ENCODE measurements at regions not wholly inside any gene's neighbourhood (a gene's known extent, or its start where the extent isn't known, plus 50 kb on each side); places are given as distances from the start of the nearest gene placed in this dataset.

GRCh38 chr13:40197936-40198595 lies 468.4 kb downstream of the FOXO1 start:
- DNase-seq, result no peak

DNA sequence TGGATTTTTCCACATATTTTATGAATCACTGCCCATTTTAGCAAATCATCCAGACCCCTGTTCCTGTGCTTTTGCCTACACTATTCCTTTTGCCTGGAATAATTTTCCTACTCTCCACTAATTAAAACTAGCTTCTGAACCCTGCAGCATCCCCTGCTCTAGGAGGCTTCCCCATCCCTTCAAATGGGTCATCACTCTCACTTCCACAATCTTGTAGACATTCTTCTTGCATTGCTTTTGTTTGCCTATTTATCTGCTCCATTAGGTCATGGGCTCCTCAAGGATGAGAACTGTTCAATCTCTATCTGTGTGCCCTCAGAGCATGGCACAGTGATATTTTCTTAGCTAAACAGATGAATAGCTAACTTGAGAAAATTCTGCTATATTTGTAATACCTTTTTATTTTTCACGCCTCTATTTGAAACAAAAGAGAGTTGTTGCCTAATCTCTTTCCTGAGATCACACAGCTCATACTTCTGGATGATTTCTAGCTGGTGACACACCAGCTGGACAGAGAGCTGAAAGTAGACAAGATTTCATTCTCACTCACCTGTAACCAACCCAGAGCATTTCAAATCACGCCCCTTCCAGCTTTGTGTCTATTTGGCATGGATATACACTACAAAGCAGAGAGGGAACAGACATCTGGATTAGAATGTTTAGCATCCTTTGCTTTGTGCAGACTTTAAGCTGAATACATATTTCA lies 466.0 kb downstream of the FOXO1 start:
- no peak for DNase-seq

DNA sequence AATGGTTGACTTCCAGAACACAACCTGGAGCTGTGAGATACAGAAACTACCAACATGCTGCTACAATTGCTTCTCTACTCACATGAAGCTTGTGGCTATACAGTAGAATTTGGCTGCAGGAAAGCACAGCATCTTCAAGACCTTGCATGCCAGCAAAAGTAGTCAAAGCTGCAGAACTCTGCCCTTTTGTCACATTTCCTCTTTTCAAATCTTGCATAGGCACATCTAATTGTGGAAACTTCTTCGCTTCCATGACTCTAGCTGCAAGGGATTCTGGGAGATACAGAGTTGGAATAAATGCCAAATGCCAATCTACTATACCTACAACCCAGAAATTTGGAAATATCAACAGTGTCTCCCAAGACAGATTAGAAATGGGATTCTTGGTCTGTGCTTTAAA lies 462.2 kb downstream of the FOXO1 start:
- no peak for DNase-seq

DNA sequence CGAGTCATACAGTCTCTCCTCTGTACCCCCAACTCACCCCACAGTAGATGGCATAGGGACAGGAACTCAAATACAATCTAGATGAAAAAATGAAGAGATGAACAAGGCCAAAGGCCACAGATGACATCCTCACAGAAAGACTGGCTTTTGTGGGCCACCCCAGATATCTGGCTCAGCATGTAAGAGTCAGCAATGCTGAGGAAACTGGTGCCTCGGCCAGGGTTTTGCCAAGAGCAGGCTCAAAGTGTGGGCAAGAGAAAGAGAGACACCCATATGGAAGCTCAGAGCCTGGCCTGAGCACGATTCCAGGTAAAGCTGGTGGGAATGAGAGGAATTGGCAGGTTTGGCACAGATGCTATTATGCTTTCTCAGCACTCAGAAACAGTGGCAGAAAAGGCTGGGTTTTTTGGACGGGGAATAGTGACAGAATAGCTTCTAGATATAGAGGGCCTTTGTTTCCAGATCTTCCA lies 460.6 kb downstream of the FOXO1 start:
- no peak for DNase-seq

DNA sequence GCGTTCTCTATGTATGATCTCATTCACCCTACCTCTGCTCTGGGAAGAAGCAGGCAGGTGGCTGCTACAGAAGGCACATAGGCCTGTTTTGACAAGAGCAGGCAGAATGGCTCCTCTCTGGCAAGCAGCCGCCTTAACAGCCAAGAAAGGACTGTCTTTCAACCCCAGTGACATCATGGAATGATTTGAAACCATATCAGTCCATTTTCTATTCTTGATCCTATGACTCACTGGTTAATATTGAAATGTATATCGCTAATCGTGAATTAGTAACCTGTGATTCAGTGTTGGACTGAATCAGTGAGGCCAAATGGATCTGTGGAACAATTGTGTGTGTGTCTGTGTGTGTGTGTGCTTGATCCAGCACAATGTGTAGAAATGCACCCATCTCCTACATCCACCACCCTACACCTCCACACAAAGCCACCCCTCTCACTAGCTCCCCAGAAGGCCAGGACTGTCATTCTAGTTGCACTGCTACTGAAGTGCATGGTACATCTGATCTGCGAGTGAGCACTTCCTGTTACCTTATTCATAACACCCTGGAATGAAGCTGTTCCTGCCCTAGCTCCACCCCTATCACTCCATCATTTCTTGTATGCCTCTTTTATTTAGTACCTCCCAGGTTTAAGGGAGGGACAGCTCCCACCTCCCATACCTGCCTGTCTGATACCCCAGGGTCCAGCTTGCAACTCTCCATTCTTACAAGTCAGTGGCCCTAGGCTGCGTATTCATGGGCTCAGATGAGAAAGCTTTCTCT lies 460.0 kb downstream of the FOXO1 start:
- peak; percentile 36 for DNase-seq

GRCh38 chr13:40207001-40207478 lies 459.4 kb downstream of the FOXO1 start:
- no peak for DNase-seq

DNA sequence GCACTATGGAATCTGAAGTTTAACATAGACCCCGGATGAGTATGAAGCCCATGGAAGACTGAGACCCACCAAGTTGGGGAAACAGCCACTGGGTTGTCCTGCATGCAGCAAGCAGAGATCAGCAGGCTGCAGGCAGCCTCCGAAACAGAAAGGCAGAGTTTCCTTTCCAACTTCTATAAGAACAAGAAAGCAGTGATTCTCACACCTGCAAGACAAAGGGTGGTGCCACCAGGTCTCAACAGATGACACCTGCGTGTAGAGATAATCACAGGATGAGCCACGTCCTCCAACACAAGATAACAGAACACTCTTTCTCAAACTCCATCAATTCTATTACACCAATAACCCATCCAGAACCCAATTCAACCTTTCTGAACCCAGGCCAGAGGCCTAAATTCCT lies 457.9 kb downstream of the FOXO1 start:
- DNase-seq, result no peak

DNA sequence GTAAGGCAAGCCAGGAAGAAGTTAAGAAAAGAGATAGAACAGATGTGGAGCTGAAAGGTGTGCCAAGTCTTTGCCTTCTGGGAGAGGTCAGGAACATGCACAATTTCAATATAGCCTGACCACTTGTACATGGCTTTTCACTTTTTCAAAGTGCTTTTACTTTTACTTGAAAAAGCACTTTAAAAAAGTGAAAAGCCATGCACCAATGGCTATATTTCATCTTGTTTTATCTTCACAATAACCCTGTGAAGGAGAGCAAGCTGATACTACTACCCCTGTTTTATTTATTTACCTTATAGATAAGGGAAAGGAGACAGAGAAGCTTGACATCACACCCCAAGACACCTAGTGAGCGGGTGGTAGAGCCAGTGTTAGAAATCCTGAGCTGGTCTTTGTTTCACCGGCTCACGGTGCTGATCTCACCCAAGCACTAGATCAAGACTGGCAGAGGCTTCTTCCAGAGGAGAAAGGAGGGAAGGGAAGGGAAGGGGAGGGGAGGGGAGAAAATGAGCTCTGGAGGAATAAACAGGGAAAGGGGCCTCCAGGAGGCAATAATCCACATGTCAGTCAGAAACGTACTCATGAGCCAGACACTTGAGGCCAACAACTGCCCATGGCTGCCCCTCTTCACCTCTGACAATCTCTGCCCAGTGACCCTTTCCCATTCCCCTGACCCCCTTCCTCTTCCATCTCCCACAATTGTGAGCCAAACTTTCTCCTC lies 455.4 kb downstream of the FOXO1 start:
- DNase-seq, result no peak

- no peak for DNase-seq
These were observed 454.9 kb downstream of the FOXO1 start for GRCh38 chr13:40211586-40211968.

GRCh38 chr13:40213779-40214178 lies 452.7 kb downstream of the FOXO1 start:
- DNase-seq, result no peak

- no peak for DNase-seq
These were observed 451.1 kb downstream of the FOXO1 start for GRCh38 chr13:40215311-40215710.

DNA sequence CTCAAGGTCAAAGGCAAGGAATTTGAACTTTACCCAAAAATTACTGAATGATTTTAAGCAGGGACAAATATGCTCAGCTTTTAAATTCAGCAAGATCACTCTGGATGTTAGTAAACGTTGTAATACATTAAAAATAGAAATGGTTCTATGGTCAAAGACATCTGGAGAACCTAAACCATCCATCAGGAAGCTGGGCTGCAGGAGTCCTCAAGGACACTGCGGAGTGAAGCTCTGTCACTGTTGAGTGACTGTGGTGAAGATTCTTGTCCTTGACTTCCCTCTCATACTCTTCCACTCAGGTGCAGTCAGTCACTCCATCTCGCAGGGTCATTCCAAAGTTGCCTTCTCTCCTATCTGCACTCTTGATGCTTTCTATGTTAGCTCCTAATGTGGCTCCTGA lies 450.7 kb downstream of the FOXO1 start:
- DNase-seq, result no peak

GRCh38 chr13:40217675-40218074 lies 448.8 kb downstream of the FOXO1 start:
- DNase-seq, result no peak

DNA sequence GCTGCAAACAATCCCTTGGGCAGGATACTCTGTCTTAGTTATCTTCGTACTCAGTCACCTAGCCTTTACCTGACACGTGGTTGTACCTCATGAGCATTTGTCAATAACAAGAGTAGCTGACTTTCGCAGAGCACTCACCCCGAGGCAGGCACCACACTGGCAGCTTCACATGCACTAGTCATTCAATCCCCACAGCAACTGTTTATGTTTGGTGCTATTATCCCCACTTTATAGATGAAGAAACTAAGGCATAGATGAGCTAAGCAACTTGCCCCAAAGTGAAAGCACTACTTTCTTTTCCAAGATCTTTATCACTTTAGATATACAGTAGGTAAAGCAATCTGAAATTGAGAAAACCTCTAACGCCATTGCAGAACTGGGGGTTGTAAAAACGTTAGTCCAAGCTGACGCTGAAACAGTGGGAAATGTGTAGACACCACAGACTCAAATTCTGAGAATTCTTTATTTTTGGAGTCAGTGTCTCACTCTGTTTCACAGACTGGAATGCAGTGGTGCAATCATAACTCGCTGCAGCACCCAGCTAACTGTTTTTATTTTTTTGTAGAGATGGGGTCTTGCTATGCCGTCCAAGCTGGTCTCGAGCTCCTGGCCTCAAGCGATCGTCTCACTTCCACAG lies 446.0 kb downstream of the FOXO1 start:
- no peak for DNase-seq

GRCh38 chr13:40221131-40221459 lies 445.3 kb downstream of the FOXO1 start:
- no peak for DNase-seq

- DNase-seq, result peak; percentile 24
These were observed 444.8 kb downstream of the FOXO1 start for GRCh38 chr13:40221460-40222201.

DNA sequence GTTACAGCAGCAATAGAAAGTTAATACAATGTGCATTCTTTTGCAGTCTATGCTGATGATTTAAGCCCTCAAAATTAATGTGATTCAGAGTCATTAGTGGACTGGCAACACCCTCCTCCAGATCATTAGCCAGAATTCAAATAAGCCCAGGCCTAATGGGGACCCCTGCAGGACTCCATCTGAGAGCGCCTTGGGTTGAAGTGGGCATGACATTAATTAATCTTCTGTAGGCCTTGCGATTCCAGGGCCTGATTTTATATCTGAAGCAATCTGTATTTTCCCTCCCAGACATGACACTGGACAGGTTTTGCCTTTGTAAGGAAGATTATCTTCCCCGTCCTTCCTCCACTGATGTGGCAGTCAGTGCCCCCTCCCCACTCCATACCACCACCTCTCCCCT lies 442.9 kb downstream of the FOXO1 start:
- DNase-seq, result no peak

DNA sequence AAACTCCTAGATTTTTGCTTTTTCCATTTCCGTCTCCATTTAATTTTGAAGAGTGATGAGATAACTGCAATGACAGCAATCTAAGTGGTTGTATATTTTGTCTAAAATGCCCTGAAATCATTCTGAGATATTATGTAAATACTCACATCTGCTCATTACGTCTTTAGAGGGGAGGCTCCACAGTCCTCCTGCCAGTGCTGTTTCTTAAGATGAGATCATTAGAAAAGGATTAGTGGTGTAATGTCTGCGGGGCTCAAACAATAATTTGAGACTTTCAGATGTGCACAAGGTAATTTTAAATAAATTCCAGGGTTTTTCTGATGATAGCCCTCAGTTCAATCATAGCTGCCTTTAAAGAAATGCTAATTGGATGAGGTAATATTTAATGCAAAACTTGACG lies 437.9 kb downstream of the FOXO1 start:
- no peak for DNase-seq

- no peak for DNase-seq
These were observed 437.5 kb downstream of the FOXO1 start for GRCh38 chr13:40228990-40229389.

DNA sequence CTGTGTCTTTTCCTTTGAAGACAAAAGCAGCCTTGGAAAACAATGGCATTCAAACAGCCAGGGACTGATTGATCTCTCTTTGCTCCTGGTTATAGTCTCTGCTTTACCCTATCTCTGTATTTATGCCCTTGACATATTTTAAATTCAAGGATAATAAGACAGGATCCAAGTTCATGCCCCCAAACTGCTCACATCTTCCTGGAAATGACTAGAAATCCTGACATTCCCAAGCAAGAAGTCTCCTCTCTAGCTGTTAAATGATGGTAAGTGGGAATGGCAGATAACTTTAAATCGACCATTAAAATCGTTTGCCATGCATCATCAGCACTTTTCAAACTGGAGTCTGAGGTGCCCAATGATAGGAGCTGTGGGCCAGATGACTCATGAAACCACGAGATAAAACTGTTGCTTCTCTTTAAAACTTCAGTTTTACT lies 435.6 kb downstream of the FOXO1 start:
- DNase-seq, result no peak

DNA sequence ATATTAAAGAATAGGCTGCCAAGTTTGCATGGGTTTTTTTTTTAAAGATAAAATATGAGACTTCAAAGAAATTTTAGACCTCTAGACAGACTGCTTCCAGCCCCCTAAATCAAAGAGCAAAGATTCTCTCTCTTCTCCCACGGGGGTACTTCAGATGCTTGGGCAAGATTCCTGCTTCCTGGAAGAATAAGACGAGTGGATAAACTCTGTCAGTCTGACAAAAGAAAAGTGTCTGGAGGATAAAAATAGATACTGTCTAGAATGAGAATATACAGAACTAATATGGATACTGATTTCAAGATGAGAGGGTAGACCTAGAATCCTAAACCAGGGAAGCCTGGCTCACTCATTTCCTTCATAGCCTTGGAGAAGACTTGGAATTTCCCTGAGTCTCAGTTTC lies 435.1 kb downstream of the FOXO1 start:
- no peak for DNase-seq

GRCh38 chr13:40231751-40232150 lies 434.7 kb downstream of the FOXO1 start:
- no peak for DNase-seq

Measured in CD4-positive, alpha-beta T cell treated with Interferon gamma for 1 hour (primary cell).